ENCODE measurements at regions not wholly inside any gene's neighbourhood (a gene's known extent, or its start where the extent isn't known, plus 50 kb on each side); places are given as distances from the start of the nearest gene placed in this dataset.

- TF ChIP-seq POLR2A (IDR thresholded peaks at IDR 0.05) = no peak
- no peak for TF ChIP-seq CTCF (IDR thresholded peaks at IDR 0.05)
Observed at GRCh38 chr6:6884916-6885315, 222.8 kb upstream of the RREB1 start.

Data from body of pancreas (tissue), 4 donors.